GM18873 (cell line): ENCODE measurements at regions not wholly inside any gene's neighbourhood (a gene's known extent, or its start where the extent isn't known, plus 50 kb on each side); places are given as distances from the start of the nearest gene placed in this dataset.
"Not testable (repeated sequence)": the region's sequence is repeated elsewhere in the genome, so short reads cannot be mapped to it uniquely, and the experiment has no call there.

Experiments
- ATAC-seq: cut with Tn5 transposase; IDR thresholded peaks from one replicate; pipeline ENCODE4 v1.9.1; 2021; ENCODE audit warnings: mild to moderate bottlenecking, moderate library complexity, moderate number of reproducible peaks; ENCODE audit not compliant: unreplicated experiment, low FRiP score

- ATAC-seq: no peak
These were observed 88.3 kb upstream of the ANTXRL start for GRCh38 chr10:46198516-46198915.

GRCh38 chr10:46202405-46202804, 84.4 kb upstream of the ANTXRL start:
- not testable (repeated sequence) for ATAC-seq

- not testable (repeated sequence) for ATAC-seq
These were observed 82.2 kb upstream of the ANTXRL start for GRCh38 chr10:46204482-46205102.

GRCh38 chr10:46210427-46210826, 76.4 kb upstream of the ANTXRL start:
- ATAC-seq: not testable (repeated sequence)

GRCh38 chr10:46215426-46215825, 71.4 kb upstream of the ANTXRL start:
- ATAC-seq: no peak

GRCh38 chr10:46216003-46216634, 70.7 kb upstream of the ANTXRL start:
- ATAC-seq: no peak

- ATAC-seq: no peak
These were observed 69.7 kb upstream of the ANTXRL start for GRCh38 chr10:46216836-46217751.

- no peak for ATAC-seq
These were observed 68.9 kb upstream of the ANTXRL start for GRCh38 chr10:46217752-46218453.

GRCh38 chr10:46218921-46219320, 67.9 kb upstream of the ANTXRL start:
- ATAC-seq: no peak

GRCh38 chr10:46219431-46219990, 67.3 kb upstream of the ANTXRL start:
- ATAC-seq: not testable (repeated sequence)

- no peak for ATAC-seq
These were observed 66.6 kb upstream of the ANTXRL start for GRCh38 chr10:46220187-46220586.

GRCh38 chr10:46220872-46221538, 65.8 kb upstream of the ANTXRL start:
- ATAC-seq: no peak

- no peak for ATAC-seq
These were observed 64.3 kb upstream of the ANTXRL start for GRCh38 chr10:46222364-46222935.

- no peak for ATAC-seq
These were observed 63.7 kb upstream of the ANTXRL start for GRCh38 chr10:46223064-46223480.

- no peak for ATAC-seq
These were observed 63.0 kb upstream of the ANTXRL start for GRCh38 chr10:46223626-46224413.

- no peak for ATAC-seq
These were observed 62.4 kb upstream of the ANTXRL start for GRCh38 chr10:46224414-46224682.

GRCh38 chr10:46225597-46225996, 61.2 kb upstream of the ANTXRL start:
- ATAC-seq: no peak

- ATAC-seq: no peak
These were observed 60.6 kb upstream of the ANTXRL start for GRCh38 chr10:46226232-46226631.
